NCI-H1105 treated with DMSO at 0.1 percent for 48 hours (cell line): ENCODE measurements at regions not wholly inside any gene's neighbourhood (a gene's known extent, or its start where the extent isn't known, plus 50 kb on each side); places are given as distances from the start of the nearest gene placed in this dataset.
"Not testable (repeated sequence)": the region's sequence is repeated elsewhere in the genome, so short reads cannot be mapped to it uniquely, and the experiment has no call there.

Source experiments
- DNase-seq: peaks from one replicate; lab custom pipeline; 2025; lab: John Stamatoyannopoulos, UW

- not testable (repeated sequence) for DNase-seq
Observed at GRCh38 chr1:120552190-120552589, 137.4 kb downstream of the NBPF8 start.

GRCh38 chr1:120557605-120558302 lies 142.9 kb downstream of the NBPF8 start:
- DNase-seq = not testable (repeated sequence)

- DNase-seq = peak; percentile 61
Observed at GRCh38 chr1:120558303-120559060, 143.6 kb downstream of the NBPF8 start.

GRCh38 chr1:120561767-120562166 lies 146.9 kb downstream of the NBPF8 start:
- not testable (repeated sequence) for DNase-seq

- DNase-seq = not testable (repeated sequence)
Observed at GRCh38 chr1:120565396-120565795, 150.6 kb downstream of the NBPF8 start.

GRCh38 chr1:120567620-120568019 lies 152.8 kb downstream of the NBPF8 start:
- DNase-seq = not testable (repeated sequence)

- DNase-seq = not testable (repeated sequence)
Observed at GRCh38 chr1:120575201-120575600, 148.5 kb upstream of the NBPF26 start.

GRCh38 chr1:120582135-120582534 lies 141.6 kb upstream of the NBPF26 start:
- DNase-seq = not testable (repeated sequence)

- DNase-seq = not testable (repeated sequence)
Observed at GRCh38 chr1:120586053-120586452, 137.7 kb upstream of the NBPF26 start.

GRCh38 chr1:120588811-120589210 lies 134.9 kb upstream of the NBPF26 start:
- not testable (repeated sequence) for DNase-seq

- DNase-seq = not testable (repeated sequence)
Observed at GRCh38 chr1:120591774-120592173, 132.0 kb upstream of the NBPF26 start.

GRCh38 chr1:120592943-120593342 lies 130.8 kb upstream of the NBPF26 start:
- not testable (repeated sequence) for DNase-seq

GRCh38 chr1:120593648-120594047 lies 130.1 kb upstream of the NBPF26 start:
- DNase-seq = not testable (repeated sequence)

GRCh38 chr1:120598331-120598951 lies 125.3 kb upstream of the NBPF26 start:
- DNase-seq = not testable (repeated sequence)

GRCh38 chr1:120599511-120599910 lies 124.2 kb upstream of the NBPF26 start:
- not testable (repeated sequence) for DNase-seq

- DNase-seq = not testable (repeated sequence)
Observed at GRCh38 chr1:120600442-120601041, 123.2 kb upstream of the NBPF26 start.

- not testable (repeated sequence) for DNase-seq
Observed at GRCh38 chr1:120607882-120608281, 115.9 kb upstream of the NBPF26 start.

- not testable (repeated sequence) for DNase-seq
Observed at GRCh38 chr1:120608314-120609014, 115.3 kb upstream of the NBPF26 start.

- not testable (repeated sequence) for DNase-seq
Observed at GRCh38 chr1:120609015-120609573, 114.7 kb upstream of the NBPF26 start.

- not testable (repeated sequence) for DNase-seq
Observed at GRCh38 chr1:120609834-120610233, 113.9 kb upstream of the NBPF26 start.
